HG03558 (cell line): ENCODE measurements at regions not wholly inside any gene's neighbourhood (a gene's known extent, or its start where the extent isn't known, plus 50 kb on each side); places are given as distances from the start of the nearest gene placed in this dataset.
"Not testable (repeated sequence)": the region's sequence is repeated elsewhere in the genome, so short reads cannot be mapped to it uniquely, and the experiment has no call there.

Experiments
- ATAC-seq: cut with Tn5 transposase; IDR thresholded peaks from one replicate; pipeline ENCODE4 v1.9.1; 2021; ENCODE audit warnings: moderate number of reproducible peaks; ENCODE audit not compliant: unreplicated experiment; ENCODE audit errors: extremely low read depth

DNA sequence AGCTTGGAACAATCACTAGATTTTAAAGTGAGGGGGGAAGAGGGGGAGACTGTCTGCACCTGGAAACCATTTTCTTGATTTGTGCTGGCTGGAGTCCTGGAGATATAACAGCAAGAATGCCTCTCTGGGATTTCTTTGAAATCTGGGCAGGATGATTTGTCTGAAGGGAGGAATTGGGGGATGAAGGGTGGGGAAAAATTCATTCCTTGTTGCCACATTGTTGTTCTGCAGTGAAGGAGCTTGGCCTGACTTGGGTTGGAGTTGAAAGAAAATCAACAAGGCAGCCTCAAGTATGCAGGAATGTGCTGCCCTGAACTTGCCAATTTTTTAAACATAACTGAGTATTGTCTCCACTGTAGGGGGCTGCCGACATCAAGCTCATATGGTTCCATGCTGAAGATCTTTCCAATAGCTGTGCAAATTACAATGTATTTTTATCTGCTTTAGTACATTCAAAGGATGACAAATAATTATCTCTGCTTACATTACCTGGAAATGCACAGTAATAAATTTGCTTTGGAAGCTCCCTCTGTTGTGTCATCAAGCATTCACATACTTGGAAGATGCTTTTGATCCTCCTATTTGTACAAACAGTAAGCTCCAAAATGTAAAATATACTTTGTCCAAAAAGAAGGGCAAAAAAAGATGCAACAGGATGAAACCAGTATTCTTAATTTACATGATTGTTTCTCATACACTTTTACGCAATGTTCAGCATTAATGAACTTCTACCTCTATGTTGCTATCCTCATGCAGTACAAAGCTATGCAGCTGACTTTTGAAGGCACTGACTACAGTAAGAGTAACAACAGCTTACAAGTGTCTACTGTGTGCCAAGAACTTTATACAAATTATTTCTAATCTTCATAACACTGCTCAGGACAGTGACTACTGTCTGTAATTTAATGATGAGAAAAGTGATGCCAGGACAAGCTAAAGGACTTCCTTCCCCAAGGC, 627.9 kb upstream of the KLF12 start:
- no peak for ATAC-seq

DNA sequence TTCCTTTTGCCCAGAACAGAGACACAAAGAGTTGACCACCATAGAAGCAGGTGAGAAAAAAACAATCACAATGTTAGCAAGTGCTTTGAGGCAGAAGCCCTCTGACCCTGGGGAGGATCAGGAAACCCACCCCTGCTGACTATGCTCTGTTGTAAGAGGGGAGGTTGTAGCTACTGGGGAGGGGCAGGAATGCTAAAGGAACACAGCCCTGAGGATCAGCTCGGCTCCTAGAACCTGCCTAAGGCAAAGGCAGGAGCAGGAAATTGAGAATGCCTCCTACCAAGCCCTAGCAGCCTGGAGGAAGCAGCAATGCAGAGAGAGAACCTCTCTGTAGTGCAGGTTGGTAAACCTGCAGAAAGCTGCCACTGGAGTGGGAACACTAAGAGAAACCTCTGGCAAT, 624.0 kb upstream of the KLF12 start:
- ATAC-seq = no peak

DNA sequence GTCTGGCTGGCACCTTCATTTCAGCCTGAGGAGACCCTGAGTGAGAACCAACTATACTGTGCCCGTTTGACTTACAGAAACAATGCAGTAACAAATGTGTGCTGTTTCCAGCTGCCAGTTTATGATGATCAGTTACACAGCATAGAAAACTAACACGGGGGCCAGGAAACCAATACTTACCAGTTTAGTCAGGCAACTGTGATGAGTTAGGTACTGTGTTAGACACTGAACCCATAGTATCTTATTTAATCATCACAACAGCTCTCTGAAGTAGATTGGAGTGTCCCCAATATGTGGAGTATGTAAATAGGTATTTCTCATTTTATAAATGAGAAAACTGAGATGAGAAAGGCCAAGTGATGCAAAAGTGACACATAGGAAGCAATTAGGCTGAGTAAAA, 620.9 kb upstream of the KLF12 start:
- ATAC-seq = no peak

DNA sequence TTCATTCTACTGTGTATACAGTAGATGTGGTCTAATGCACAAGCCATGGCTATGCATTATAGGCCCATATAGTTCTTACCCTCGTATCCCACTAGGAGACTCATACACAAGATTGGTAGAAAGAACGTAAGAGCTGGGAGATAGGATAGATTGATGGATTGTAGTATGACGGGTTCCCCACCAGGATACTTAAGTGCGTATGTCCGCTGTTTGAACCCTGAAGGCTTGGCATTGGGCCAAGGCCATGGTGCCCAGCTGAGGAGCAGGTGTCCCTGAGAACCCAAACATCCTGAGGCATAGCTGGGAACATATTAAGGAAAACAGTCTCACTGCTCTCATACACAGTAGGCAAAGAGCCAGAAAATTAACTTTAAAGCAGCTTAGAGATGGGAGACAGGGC, 617.5 kb upstream of the KLF12 start:
- no peak for ATAC-seq

DNA sequence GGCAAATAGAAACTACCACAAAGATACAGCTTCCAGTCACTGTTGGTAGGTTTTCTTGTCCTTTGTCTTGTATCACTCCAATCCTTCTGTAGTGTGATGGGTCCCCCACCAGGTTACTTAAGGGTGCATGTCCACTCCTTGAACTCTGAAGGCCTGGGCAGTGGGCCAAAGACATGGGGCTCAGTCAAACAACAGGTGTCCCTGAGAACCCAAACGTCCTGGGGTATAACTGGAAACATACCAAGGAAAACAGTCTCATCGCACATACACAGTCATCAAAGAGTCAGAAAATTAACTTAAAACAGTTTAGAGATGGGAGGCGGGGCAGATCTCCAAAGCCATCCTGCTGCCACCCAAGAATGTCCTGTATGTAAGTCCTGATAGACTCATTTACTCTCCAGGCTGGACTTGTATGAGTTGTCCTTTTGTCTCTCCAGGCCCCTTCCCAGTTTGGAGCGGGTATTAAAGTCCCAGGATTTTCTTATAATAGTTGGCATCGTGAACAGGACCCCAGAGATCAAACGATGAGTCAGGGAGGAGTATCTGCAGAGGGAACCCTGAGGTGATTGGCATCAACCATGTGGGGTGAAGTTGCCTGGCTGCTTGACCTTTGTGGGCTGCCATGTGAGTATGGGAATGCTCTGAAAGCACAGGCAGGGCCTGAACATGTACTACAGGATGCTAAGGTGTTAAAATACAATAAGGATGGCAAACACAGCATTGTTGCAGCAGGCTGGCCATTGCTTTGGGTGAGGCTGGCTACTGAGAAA, 613.2 kb upstream of the KLF12 start:
- no peak for ATAC-seq

DNA sequence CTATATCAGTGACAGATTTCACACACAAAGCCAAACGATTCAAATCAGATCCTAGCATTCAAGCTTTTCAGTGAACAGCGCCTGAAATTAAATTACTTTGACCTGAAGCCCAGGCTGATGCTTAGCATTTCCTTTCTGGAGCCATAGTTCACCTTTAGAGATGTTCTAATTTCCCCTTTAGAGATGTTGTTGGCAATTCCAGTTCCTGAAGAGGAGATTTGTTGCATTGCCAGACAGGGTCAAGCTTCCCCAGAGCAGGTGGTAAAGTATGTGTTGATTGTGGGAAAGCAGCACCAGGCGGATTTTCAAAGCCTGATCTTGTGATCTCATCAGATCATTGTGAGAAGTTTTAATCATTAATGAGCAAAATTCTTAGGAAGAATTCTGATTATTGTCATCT, 609.8 kb upstream of the KLF12 start:
- ATAC-seq = no peak

DNA sequence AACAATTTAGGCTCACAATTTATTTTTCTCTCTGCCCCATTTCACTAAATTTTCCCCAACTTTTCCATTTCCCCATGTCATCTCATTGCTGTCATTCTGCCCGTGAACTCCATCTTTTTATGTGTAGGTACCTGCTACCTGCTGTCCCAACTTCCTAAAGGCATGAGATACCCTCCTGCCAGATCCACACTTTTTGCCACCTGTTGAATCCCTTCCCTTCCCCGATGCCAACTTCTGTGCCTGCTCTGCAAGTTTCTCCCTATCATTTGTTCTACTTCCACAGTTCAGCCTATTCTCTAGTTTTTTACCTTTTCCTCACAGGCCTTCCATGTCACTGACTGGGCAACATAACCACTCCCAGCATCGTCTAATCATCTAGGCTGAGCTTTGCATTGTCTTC, 607.5 kb upstream of the KLF12 start:
- ATAC-seq = no peak

DNA sequence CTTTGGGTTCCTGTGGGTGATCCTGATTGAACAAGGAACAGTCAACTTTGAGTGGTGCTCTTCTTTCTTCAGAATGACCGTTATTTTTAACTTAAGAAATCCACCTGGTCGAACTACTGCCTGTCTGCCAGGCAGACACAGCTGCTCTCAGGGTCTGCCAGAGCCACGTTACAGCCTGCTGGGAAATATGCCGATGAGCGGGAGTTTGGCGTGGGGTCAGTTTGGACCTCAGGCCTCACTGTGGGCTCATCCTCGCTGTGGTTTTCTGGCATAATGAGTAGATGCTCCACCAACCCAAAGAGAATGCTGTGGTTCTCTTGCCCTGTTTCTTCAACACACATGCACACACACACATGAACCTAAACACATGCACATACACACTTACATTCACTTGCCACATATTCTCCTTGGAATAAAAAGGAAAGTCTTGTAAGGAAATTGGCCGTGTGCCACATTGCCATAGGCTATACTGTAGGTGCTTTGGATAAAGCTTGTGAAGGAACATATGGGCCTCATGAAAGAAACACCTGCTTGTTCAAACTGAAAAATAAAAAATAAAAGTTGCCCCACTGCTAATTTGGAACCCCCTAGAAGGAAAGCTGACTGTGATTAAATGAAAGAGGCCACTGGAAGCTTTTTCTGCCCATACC, 598.7 kb upstream of the KLF12 start:
- no peak for ATAC-seq

DNA sequence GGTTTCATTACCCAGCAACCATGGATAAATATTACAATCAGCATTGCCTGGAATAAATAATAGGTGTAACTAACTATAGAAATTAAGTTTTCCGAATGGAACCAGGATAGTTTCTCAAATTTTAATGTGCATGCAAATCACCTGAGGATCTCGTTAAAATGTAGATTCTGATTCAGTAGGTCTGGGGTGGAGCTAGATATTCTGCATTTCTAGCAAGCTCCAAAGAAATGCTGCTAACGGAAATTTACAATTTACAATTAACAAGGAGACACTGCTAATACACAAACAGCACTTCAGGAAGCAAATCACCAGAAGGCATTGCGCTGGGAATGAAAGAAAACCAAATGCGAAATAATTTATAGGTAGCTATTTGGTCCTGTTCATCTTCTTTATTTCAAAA, 597.5 kb upstream of the KLF12 start:
- ATAC-seq = no peak

DNA sequence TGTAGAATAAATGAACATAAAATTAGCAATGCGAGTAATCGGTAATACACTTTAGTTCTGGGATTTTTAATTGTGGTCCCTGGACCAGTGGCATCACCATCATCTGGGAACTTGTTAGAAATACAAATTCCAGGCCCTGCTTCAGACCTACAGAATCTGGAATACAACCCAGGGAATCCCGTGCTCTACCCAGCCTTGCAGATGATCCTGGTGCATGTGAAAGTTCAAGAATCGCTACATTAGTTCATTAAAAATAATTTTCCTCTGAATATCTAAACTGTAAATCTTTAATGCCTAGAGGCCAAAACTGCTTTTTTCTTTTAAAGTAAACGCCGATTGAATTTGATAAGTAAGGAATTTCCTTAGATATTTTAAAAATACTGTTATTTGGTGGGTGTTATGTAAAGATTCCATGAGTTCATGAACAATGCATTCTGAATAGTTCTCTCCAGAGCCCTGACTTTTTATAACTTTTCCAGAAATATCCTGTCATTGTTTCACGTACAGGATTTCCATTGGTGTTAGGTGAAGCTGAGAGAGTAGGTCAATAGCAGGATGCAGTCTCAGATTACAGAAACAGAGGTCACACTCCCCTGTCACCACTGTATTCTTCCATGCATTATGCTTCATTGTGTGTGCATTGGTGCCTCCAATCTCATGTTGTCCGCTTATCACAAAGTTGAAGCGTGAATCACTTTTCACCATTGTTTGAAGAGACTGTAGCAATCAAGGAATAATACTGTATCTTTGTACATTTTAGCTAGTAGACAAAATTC, 596.5 kb upstream of the KLF12 start:
- no peak for ATAC-seq

DNA sequence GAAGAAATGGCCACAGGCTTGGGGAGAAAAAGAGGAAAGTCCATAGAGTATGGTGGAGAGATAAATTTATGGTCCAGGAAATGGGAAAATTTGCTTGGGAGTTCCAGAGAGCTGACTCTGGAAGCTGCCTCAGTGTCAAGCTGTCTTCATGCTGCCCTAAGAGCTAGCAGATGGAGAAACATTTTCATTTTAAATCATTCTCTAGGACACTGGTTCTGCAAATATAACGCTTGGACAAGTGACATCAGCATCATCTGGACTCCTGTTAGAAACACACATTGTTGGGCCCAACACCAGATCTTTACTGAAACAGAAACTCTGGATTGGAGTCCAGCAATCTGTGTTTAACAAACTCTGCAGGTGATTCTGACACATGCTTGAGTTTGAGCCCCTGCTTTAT, 592.0 kb upstream of the KLF12 start:
- no peak for ATAC-seq

DNA sequence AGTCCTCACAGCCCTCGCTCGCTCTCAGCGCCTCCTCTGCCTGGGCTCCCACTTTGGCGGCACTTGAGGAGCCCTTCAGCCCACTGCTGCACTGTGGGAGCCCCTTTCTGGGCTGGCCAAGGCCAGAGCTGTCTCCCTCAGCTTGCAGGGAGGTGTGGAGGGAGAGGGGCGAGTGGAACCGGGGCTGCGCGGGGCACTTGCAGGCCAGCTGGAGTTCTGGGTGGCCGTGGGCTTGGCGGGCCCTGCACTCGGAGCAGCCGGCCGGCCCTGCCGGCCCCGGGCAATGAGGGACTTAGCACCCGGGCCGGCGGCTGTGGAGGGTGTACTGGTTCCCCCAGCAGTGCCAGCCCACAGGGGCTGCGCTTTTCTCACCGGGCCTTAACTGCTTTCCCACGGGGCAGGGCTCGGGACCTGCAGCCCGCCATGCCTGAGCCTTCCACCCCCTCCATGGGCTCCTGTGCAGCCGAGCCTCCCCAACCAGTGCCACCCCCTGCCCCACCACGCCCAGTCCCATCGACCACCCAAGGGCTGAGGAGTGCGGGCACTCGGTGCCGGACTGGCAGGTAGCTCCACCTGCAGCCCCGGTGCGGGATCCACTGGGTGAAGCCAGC, 584.1 kb upstream of the KLF12 start:
- not testable (repeated sequence) for ATAC-seq

DNA sequence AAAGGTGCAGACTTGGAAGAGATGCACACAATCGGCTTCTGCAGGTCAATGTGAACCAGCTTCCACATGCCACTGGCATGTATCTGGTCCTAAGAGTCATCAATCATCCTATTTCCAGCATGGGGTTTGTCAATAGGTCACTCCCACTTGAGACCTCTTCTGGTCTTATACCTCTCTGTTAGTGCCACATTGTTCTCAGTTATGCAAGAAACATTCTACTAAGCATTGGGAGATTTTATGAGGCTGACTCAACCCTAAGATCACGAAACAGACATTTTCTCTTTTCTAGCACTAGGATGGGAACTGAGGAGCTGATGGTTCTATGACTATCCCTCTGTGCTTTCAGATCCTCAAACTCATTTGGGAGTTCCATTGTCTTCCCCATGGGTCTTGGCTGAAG, 581.5 kb upstream of the KLF12 start:
- ATAC-seq = no peak

DNA sequence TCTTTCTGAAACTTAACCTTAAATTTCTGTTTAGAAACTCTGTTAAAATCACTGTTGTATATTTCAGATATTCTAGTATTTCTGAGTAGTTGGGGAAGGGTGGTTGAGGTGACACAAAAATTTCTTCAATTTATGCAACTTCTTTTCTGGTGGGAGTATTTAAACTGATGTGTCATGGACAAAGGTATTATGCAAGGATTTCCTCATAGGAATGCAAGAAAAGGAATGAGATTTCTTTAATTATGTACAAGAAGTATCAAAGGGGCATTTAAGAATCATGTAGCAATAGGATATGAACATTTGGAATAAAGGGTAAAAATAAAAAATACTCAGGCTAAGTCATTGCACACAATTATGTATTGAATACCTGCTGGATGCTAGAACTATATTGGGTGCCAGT, 575.8 kb upstream of the KLF12 start:
- no peak for ATAC-seq

DNA sequence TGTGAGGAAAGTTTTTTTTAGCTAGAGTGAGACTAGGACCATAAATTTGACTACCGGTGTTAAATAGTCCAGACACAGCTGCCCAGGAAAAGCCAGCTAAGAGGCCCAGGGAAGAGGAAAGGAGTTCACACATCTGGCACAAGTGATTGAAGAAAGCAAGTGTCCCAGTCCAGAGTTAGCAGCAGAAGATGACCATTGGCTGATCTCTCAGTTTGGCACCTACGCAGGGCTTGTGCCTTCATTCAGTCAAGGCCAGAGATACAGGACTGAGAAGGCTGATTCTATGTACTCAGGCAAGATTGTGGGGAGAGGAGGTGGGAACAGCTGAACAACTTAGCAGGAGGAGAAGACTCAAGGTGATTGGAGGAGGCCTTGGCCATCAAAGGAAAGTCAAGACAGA, 575.0 kb upstream of the KLF12 start:
- ATAC-seq = no peak

DNA sequence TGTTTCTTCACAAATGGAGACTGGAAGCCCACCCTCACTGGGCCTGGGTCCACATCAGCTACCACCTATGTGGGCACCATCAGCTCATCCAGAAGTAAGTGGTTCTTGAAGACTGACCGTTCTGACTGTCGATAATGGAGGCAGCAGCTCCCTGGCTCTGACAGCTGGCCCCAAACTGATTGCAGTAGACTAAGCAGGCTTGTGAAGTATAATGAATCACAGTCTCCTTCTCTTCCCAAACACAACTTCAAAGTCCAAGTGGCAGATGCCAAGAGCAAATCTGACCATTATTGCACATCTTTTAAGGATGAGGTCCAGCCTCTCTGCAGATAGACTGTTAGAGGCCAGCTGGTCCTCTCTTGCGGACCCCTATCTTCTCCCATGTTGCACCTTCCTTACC, 574.4 kb upstream of the KLF12 start:
- no peak for ATAC-seq

DNA sequence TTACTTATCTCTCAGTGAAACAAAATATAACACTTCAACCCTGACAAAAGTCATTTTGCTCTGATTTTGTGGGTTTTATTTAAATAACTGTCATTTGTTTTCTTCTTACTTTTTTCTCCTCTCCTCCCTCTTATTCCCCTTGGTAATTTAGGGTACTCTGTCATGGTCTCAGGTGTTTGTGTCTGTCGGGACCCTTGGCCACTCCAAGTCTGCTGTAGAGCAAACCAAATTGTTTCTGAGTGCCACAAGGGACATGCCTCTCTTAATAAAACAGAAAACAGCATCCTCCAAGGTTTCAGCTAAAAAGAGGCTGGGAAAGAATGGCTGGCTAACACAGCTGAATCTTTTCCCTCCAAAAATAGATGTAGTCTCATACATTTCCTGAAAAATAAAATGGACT, 573.1 kb upstream of the KLF12 start:
- no peak for ATAC-seq

DNA sequence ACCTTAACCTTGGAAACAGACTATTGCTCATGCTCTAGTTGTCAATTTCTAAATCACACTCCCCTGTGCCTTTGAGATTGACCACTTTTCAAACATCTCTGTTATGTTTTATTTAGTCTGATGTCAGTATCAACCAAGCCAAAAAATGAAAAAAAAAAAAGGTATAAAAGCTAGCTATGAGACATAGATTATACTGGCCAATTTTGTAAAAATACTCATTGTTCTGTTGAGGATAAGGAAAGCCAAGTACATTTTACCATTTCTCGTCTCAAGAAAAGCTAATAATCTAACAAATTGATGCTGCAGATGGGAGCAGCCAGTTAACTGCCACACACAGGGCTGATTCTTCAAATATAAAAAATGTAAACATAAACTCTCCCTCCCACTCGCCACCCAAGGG, 572.6 kb upstream of the KLF12 start:
- no peak for ATAC-seq

DNA sequence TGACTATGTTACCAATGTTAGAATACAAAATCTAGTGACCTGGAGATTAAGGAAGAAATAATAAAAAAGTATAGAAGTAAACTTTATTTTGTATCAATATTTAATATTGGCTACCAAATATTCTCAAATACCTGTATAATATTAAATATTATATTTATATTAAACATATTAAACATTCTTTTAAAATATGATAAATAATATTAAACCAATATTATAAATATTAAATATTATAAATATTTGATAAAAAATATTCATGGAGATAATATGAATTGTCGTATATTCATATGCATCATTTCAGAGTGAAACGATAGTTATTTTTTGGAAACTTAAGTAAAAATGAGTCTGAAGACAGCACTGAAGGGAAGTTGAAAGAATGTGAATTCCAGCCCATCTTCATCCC, 571.2 kb upstream of the KLF12 start:
- no peak for ATAC-seq

DNA sequence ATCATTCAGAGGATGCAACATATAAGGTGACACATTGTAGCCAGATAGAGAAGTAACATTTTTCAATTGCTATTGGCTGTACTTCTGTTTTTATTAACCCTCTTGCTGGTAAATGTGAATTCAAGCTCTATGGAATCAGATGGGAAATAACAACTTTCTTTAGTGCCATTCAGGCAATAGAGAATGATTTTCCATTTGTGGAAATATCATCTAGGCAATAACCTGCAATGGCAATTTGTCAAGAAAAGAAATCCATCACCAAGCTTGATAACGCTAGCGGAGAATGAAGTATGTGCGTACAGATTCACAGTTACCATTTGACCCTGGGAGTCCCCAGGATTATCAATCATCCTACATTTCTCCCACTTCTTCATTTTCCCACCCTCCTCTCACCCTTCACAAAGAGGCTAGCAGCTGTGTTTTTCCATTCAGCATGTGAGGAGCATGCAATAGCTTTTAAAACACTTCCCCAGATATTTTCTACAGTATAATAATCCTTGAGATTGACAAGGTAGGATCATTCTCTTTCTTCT, 569.7 kb upstream of the KLF12 start:
- ATAC-seq = no peak
